ENCODE measurements at regions not wholly inside any gene's neighbourhood (a gene's known extent, or its start where the extent isn't known, plus 50 kb on each side); places are given as distances from the start of the nearest gene placed in this dataset.
A peak's percentile ranks its signal among the peaks of the same experiment; 100 is the strongest.
"Not testable (repeated sequence)": the region's sequence is repeated elsewhere in the genome, so short reads cannot be mapped to it uniquely, and the experiment has no call there.

- peak in 1 of 6 donors; percentile 29 for DNase-seq (ENCODE audit: low read depth in 4 of 6, low spot score in 6 of 6)
- Histone ChIP-seq H3K27me3 (ENCODE audit: control insufficient read depth, insufficient read depth, low read length) (no peaks in the 10 kb centered on the region), H3K4me1 (ENCODE audit: control insufficient read depth, insufficient read depth, low read length) (peaks cover 14% of the 10 kb centered on the region), H3K9me3 (ENCODE audit: control insufficient read depth, insufficient read depth, low read length) (peaks cover 2% of the 10 kb centered on the region), H3K4me3 (ENCODE audit: low read depth, low read length) (no peak overlapping the region), H3K36me3 (ENCODE audit: control insufficient read depth, insufficient read depth, low read length) (no peaks in the 10 kb centered on the region), H3K27ac (ENCODE audit: low read depth, low read length) (peak overlapping the region; percentile 26)
- WGBS (ENCODE audit: insufficient coverage) = 46% methylated on average over 7 of the region's 14 CpGs
Observed at GRCh38 chr9:108783731-108784495, 71.9 kb downstream of the ACTL7B start.

GRCh38 chr9:108783326-108783725, 72.5 kb downstream of the ACTL7B start:
- WGBS (ENCODE audit: insufficient coverage) = 50% methylated on average over 6 of the region's 6 CpGs
- H3K4me3 ChIP-seq (ENCODE audit: low read depth, low read length) = no peak overlapping the region
- H3K36me3 ChIP-seq (ENCODE audit: control insufficient read depth, insufficient read depth, low read length) = no peaks in the 10 kb centered on the region
- peak in 1 of 6 donors; percentile 29 for DNase-seq (ENCODE audit: low read depth in 4 of 6, low spot score in 6 of 6)
- peaks cover 14% of the 10 kb centered on the region for H3K4me1 ChIP-seq (ENCODE audit: control insufficient read depth, insufficient read depth, low read length)
- H3K9me3 ChIP-seq (ENCODE audit: control insufficient read depth, insufficient read depth, low read length) = peaks cover 2% of the 10 kb centered on the region
- peak overlapping the region; percentile 26 for H3K27ac ChIP-seq (ENCODE audit: low read depth, low read length)
- H3K27me3 ChIP-seq (ENCODE audit: control insufficient read depth, insufficient read depth, low read length) = no peaks in the 10 kb centered on the region

- peaks cover 2% of the 10 kb centered on the region for H3K9me3 ChIP-seq (ENCODE audit: control insufficient read depth, insufficient read depth, low read length)
- DNase-seq (ENCODE audit: low read depth in 4 of 6, low spot score in 6 of 6) = no peak
- no peak overlapping the region for H3K4me3 ChIP-seq (ENCODE audit: low read depth, low read length)
- peaks cover 17% of the 10 kb centered on the region for H3K4me1 ChIP-seq (ENCODE audit: control insufficient read depth, insufficient read depth, low read length)
- no peaks in the 10 kb centered on the region for H3K27me3 ChIP-seq (ENCODE audit: control insufficient read depth, insufficient read depth, low read length)
- no peak overlapping the region for H3K27ac ChIP-seq (ENCODE audit: low read depth, low read length)
- WGBS (ENCODE audit: insufficient coverage) = 58% methylated on average over 7 of the region's 11 CpGs
- no peaks in the 10 kb centered on the region for H3K36me3 ChIP-seq (ENCODE audit: control insufficient read depth, insufficient read depth, low read length)
Observed at GRCh38 chr9:108780942-108781734, 74.6 kb downstream of the ACTL7B start.

- Histone ChIP-seq H3K9me3 (ENCODE audit: control insufficient read depth, insufficient read depth, low read length) (no peaks in the 10 kb centered on the region), H3K4me1 (ENCODE audit: control insufficient read depth, insufficient read depth, low read length) (peaks cover 17% of the 10 kb centered on the region), H3K4me3 (ENCODE audit: low read depth, low read length) (no peak overlapping the region), H3K36me3 (ENCODE audit: control insufficient read depth, insufficient read depth, low read length) (no peaks in the 10 kb centered on the region), H3K27ac (ENCODE audit: low read depth, low read length) (peak overlapping the region; percentile 17), H3K27me3 (ENCODE audit: control insufficient read depth, insufficient read depth, low read length) (no peaks in the 10 kb centered on the region)
- WGBS (ENCODE audit: insufficient coverage) = 52% methylated on average over 4 of the region's 10 CpGs
- DNase-seq (ENCODE audit: low read depth in 4 of 6, low spot score in 6 of 6) = peak in 3 of 6 donors; percentile 4 to 62 (median 17)
Observed at GRCh38 chr9:108779551-108780325, 76.0 kb downstream of the ACTL7B start.

- WGBS (ENCODE audit: insufficient coverage) = 88% methylated on average over 2 of the region's 4 CpGs
- H3K27ac ChIP-seq (ENCODE audit: low read depth, low read length) = no peak overlapping the region
Observed at GRCh38 chr9:108776920-108777639, 78.7 kb downstream of the ACTL7B start.

GRCh38 chr9:108775901-108776306, 79.9 kb downstream of the ACTL7B start:
- Histone ChIP-seq H3K27me3 (ENCODE audit: control insufficient read depth, insufficient read depth, low read length) (no peaks in the 10 kb centered on the region), H3K36me3 (ENCODE audit: control insufficient read depth, insufficient read depth, low read length) (no peaks in the 10 kb centered on the region), H3K4me3 (ENCODE audit: low read depth, low read length) (no peak overlapping the region), H3K4me1 (ENCODE audit: control insufficient read depth, insufficient read depth, low read length) (peaks cover 10% of the 10 kb centered on the region), H3K9me3 (ENCODE audit: control insufficient read depth, insufficient read depth, low read length) (no peaks in the 10 kb centered on the region), H3K27ac (ENCODE audit: low read depth, low read length) (peak overlapping the region; percentile 8)
- DNase-seq (ENCODE audit: low read depth in 4 of 6, low spot score in 6 of 6) = peak in 1 of 6 donors; percentile 43

More at GRCh38 chr9:108776920-108777639, 78.7 kb downstream of the ACTL7B start:
- no peaks in the 10 kb centered on the region for H3K27me3 ChIP-seq (ENCODE audit: control insufficient read depth, insufficient read depth, low read length)
- no peak overlapping the region for H3K4me3 ChIP-seq (ENCODE audit: low read depth, low read length)
- no peak for DNase-seq (ENCODE audit: low read depth in 4 of 6, low spot score in 6 of 6)
- H3K36me3 ChIP-seq (ENCODE audit: control insufficient read depth, insufficient read depth, low read length) = no peaks in the 10 kb centered on the region
- H3K4me1 ChIP-seq (ENCODE audit: control insufficient read depth, insufficient read depth, low read length) = peaks cover 17% of the 10 kb centered on the region
- no peaks in the 10 kb centered on the region for H3K9me3 ChIP-seq (ENCODE audit: control insufficient read depth, insufficient read depth, low read length)

- not testable (repeated sequence) for H3K36me3 ChIP-seq (ENCODE audit: control insufficient read depth, insufficient read depth, low read length); H3K27ac ChIP-seq (ENCODE audit: low read depth, low read length); DNase-seq (ENCODE audit: low read depth in 4 of 6, low spot score in 6 of 6); H3K4me3 ChIP-seq (ENCODE audit: low read depth, low read length); H3K27me3 ChIP-seq (ENCODE audit: control insufficient read depth, insufficient read depth, low read length); H3K4me1 ChIP-seq (ENCODE audit: control insufficient read depth, insufficient read depth, low read length); H3K9me3 ChIP-seq (ENCODE audit: control insufficient read depth, insufficient read depth, low read length)
- WGBS (ENCODE audit: insufficient coverage) = no CpG with 5 or more reads among the region's 7 CpGs
Observed at GRCh38 chr9:108774088-108774487, 81.7 kb downstream of the ACTL7B start.

GRCh38 chr9:108772301-108772894, 83.4 kb downstream of the ACTL7B start:
- Histone ChIP-seq H3K27ac (ENCODE audit: low read depth, low read length) (no peak overlapping the region), H3K27me3 (ENCODE audit: control insufficient read depth, insufficient read depth, low read length) (no peaks in the 10 kb centered on the region), H3K4me1 (ENCODE audit: control insufficient read depth, insufficient read depth, low read length) (peaks cover 3% of the 10 kb centered on the region), H3K9me3 (ENCODE audit: control insufficient read depth, insufficient read depth, low read length) (no peaks in the 10 kb centered on the region), H3K36me3 (ENCODE audit: control insufficient read depth, insufficient read depth, low read length) (no peaks in the 10 kb centered on the region), H3K4me3 (ENCODE audit: low read depth, low read length) (no peak overlapping the region)
- 63% methylated on average over 1 of the region's 6 CpGs for WGBS (ENCODE audit: insufficient coverage)
- no peak for DNase-seq (ENCODE audit: low read depth in 4 of 6, low spot score in 6 of 6)

- no peaks in the 10 kb centered on the region for H3K9me3 ChIP-seq (ENCODE audit: control insufficient read depth, insufficient read depth, low read length)
- no peaks in the 10 kb centered on the region for H3K4me1 ChIP-seq (ENCODE audit: control insufficient read depth, insufficient read depth, low read length)
- WGBS (ENCODE audit: insufficient coverage) = 100% methylated on average over 3 of the region's 5 CpGs
- DNase-seq (ENCODE audit: low read depth in 4 of 6, low spot score in 6 of 6) = no peak
- no peak overlapping the region for H3K27ac ChIP-seq (ENCODE audit: low read depth, low read length)
- no peak overlapping the region for H3K4me3 ChIP-seq (ENCODE audit: low read depth, low read length)
- H3K27me3 ChIP-seq (ENCODE audit: control insufficient read depth, insufficient read depth, low read length) = no peaks in the 10 kb centered on the region
- H3K36me3 ChIP-seq (ENCODE audit: control insufficient read depth, insufficient read depth, low read length) = no peaks in the 10 kb centered on the region
Observed at GRCh38 chr9:108768744-108769143, 87.0 kb downstream of the ACTL7B start.
